CD4-positive, alpha-beta T cell treated with Interleukin-6 at 100 ng/mL for 8 hours (primary cell): ENCODE measurements at regions not wholly inside any gene's neighbourhood (a gene's known extent, or its start where the extent isn't known, plus 50 kb on each side); places are given as distances from the start of the nearest gene placed in this dataset.

Source experiments
- DNase-seq: peaks from one replicate; pipeline ENCODE4 v3.0.0-alpha.2; 2020; ENCODE audit warnings: mixed read lengths, low spot score

DNA sequence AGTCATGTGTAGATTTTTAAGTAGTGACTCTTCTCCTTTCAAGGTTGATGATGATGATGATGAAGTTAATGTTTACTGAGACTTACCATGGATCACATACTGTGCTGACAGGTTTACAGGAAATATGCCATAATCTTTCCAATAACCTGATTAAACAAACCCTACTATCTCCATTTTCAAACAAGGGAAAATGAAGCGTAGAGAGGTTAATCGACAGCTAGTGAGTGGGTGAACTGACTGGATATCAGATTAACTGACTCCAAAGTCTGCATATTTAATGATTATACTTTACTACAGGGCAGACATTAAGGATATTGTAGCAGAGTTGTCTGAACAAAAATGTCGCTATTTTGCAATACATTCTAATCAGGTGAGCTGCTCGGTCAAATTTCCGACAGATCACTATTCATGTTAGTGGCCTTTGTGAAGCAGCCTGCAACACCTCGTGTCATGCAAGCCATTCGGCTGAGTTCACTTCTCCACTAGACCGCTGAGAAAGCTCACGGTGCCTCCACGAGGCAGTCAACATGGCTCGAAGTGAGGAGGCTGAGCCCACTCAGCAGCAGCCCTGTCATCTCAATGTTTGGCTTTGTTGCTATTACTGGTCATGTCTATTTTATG is 264.2 kb downstream of the NFKBIZ start:
- DNase-seq, result no peak

DNA sequence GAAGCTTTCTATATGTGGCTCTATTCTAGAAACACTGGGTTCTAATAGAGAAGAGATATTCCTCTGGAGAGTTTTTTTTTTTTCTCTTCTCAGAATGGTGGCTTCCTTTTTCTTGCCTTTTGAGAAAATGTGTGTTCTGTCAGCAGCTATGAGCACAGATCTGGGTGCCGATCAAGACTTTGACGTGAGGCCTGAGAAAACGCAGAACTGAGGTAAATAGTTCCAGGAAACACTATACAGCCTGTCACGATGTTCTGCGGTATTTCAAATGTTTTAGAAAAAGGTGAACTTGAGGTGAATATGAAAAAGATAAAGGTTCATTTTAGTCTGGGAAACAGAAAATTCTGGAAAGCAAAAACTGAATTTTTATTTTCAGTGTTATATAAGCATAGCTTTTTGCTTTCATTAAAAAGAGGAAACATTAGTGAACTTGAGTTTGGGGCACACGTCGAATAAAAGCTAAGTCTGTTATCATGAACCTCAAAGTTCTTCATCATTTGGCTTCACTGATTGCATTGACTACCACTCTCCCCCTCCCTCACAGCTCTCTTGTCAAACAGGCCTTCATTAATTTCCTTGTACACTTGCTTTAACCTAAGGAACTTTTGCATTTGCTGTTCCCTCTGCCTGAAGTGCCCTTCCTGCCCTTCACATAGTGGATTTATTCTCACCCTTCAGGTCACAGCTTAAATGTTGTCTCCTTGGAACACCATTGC is 265.1 kb downstream of the NFKBIZ start:
- peak; percentile 68 for DNase-seq

DNA sequence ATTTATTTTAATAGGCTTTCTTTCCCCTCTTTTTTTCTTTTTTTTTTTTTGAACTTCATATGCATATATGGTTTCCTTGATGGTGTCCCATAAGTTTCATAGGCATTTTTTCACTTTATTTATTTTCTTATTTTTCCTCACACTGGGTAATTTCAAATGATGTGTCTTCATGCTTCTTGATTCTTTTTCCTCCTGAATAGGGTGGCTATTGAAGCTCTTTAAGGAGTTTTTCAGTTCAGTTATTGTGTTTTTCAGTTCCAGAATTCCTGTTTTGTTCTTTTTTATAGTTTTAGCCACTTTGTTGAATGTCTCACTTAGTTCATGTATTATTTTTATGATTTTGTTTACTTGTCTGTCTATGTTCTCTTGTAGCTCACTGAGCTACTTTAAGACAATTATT is 273.2 kb downstream of the NFKBIZ start:
- no peak for DNase-seq

DNA sequence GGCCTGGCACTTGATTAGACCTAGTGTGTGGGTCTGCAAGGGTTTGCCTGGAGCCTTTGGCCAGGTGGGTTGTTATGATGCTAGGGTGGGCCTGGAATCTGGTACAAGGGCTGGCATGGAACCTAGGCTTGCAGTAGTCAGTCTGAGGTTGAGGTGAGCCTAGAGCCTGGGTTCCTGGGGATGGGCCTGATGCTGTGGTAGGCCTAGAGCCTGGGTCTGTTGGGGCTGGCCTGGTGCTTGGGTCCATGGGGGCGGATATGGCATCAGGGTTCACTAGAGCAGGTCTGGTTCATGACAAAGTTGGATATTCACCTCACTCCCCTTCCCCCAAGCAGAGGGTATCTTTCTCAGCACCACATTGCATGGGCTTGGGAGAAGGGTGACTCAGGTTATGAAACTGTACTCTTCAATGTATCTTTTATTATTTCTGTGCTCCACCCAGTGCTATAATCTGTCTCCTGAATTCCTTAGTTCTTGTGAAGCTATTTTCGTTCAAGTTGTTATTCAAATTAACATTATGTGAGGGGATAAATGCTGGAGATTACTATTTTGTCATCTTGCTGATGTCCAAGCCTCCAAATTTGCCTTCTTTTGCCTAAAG is 274.4 kb downstream of the NFKBIZ start:
- DNase-seq, result no peak

DNA sequence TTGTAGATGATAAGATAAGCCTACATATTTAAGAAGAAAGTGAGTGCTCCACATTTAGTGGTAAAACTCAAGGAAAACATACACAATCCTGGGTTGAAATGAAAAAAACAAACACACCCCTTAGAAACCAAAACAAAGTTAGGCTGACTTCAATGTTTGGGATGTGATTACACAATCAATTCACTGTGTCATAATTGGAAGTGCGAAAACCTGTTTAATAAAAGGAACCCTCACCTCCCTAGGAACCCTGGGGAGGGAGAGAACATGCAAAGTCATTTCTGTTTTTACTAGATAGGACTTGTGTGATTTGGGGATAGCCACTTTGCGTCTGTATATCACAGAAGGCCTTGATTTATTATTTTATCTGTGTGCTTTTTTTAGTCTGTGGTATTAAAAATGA is 275.0 kb downstream of the NFKBIZ start:
- DNase-seq, result no peak

DNA sequence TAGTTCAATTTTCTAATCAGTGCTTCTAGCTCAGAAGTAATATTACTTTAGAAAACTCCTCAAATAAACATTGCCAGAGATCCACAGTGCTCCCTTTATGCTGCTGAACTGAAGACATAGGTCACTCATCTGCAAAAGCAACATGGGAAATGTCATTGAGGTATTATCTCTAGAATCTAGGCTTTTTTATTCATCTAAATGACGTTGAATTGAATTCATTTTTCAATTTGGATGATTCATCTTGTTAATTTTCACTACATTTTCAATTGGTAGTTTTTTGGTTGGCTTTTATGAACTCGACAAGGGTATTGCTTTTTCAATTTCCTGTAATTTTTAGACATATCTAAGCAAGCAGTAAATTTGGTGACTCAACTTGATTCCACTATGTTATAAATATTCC is 275.4 kb downstream of the NFKBIZ start:
- DNase-seq, result no peak

DNA sequence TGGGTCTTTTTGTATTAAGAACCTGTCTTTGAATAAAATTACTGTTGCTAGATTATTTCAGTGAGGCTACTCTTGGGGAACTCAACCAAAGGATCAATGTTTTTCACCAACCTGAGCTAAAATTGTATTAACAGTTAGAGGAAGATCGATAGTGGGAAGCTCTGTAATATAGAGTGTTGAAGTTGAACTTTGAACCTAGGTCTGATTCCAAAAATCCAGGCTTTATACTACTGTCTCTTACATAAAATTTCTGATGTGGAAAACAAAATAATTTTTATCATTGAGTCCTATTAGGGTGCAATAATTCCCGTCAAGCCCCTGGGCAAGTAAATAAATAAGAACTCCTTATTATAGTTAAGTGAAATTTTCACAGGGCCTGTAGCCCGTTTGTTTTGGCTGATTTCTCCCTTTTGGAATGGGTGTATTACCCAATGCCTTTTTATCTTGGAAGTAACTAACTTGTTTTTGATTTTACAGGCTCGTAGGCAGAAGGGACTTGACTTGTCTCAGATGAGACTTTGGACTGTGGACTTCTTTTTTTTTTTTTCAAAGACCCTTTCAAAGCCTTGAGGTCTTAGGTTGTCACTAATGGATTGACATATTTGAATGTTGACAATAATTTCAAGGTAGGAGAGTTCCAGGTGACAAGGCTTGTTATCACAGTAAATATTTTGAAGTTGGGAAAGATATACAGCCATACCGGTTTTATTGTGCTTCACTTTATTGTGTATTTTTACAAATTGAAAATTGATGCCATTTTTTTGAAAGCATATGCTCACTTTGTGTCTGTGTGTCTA is 276.1 kb downstream of the NFKBIZ start:
- no peak for DNase-seq

DNA sequence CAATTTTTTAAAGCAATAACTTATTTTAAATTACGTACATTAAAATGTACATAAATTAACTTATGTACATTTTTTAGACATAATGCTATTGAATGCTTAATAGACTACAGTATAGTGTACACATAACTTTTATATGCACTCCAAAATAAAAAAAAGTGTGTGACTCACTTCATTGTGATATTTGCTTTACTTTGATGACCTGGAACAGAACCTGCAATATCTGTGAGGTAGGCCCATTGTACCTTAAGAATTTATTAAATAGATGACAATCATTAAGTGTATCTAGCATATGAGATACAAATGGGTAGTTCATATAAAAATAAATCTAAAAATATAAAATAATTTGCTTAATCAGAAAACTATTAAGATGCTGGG is 276.7 kb downstream of the NFKBIZ start:
- DNase-seq, result no peak

DNA sequence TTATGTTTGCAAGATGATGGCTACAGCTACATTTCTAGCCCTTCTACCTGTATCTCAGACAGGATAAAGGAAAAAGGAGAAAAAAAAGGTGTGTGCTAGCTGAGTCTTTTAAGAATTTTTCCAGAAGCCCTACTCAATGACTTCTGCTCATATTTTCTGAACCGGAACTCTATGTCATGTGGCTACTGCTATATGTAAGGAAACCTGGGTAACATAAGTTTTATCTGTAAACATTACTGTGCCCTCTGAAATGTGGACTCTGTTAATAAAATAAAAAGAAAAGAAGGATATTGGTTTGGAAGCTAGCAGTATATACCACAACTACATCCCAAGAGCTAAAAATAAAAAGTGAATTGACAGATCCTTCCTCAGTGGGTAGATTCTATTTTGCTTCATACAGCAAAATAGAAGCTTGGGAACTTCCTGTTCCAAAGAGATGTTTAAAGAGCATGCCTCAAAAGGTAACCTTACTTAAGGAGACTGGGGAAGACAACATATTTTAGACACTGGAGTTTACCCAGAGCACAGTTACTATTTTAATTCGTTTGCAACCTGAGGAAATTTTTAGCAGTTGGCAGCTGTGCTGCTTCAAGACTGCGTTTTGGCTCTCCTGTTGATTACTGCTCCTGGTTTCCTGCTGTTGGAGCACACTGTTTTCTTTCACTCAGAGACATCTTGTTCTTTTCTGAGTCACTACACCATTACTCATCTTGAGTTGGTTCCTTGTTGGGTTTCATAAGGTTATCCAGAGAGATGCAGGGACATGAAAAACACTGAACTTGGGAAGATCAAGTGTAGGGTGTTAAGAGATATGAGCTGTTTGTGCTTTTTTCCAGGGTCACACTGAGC is 280.7 kb downstream of the NFKBIZ start:
- no peak for DNase-seq

DNA sequence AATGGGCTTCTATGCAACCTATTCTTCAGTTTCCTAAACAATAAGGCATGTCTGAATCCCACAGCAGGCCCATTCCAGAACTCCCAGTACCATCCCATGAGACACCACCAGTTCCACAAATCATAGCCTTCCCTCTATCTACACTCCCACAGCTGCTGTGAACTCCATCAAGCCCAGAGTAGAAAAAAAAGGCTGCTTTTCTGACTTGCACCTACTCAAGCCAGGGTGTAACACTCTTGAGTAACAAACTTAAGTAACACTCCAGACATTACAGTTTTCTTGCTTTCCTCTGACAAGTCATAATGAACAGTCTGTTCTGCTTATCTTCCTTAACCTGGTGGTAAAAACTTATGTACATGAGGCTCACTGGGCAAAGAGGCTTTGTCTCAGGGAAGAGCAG is 283.1 kb downstream of the NFKBIZ start:
- no peak for DNase-seq

DNA sequence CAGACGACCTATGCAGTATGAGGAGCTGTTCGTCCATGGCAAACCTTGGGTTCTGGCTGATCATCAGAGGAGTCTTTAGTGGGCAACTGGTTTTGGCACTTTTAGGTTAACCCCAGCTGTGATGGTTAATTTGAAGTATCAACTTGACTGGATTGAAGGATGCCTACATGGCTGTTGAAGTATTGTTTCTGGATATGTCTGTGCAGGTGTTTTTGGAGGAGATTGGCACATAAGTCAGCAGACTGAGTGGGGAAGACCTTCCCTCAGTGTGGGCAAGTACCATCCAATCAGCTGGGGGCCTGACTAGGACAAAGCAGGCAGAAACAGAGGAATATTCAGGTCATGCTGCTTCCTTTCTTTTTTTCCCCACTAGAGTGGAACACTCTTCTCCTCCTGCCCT is 284.1 kb downstream of the NFKBIZ start:
- no peak for DNase-seq

DNA sequence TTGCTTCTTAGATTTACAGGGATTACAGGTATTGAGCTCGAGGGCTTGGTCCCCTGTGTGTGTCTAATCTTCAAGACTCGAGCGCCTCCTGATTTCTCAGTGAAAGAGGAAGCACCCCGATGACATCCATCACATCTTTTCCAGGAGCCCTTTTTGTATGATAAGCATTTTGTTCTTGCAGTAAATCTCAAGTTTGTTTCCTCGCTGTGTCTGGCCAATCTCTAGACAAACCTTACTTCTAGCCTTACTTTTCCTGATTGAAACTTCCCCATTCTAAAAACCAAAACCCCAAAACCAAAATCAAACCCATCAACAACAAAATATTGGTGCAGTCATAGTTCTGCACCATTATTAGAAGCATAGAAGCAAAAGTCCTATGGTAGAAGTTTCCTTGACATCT is 286.0 kb downstream of the NFKBIZ start:
- no peak for DNase-seq

DNA sequence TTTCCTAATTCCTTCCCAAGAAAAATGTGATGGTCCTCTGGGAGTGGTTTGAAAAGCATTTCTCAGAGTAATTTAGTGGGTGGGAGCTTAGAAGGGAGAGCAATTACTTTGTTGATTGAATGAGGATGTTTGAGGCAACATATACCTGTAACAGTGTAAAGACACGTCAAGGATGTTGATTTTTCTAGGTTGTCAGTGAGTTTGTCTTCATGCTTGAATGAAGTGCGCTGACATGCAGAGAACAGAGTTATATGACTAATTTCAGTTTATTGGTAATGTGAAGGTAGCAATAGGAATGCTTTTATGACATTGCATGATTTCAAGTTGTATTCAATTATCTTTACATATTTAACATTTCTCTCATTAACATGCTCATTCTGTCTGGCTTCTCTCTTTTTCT is 286.9 kb downstream of the NFKBIZ start:
- DNase-seq, result no peak

DNA sequence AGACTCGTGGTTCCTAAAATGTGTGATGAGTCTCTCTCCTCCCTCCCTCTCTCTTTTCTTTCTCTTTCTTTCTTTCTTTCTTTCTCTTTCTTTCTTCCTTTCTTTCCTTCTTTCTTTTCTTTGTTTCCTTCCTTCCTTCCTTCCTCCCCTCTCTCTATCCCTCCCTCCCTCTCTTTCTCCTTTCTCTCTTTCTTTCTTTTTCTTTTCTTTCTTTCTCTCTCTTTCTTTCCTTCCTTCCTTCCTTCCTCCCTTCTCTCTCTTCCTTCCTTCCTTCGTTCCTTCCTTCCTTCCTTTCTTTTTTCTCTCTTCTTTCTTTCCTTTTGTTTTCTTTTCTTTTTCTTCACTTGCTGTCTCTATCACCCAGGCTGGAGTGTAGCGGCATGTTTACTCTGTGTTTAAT is 290.8 kb downstream of the NFKBIZ start:
- no peak for DNase-seq

DNA sequence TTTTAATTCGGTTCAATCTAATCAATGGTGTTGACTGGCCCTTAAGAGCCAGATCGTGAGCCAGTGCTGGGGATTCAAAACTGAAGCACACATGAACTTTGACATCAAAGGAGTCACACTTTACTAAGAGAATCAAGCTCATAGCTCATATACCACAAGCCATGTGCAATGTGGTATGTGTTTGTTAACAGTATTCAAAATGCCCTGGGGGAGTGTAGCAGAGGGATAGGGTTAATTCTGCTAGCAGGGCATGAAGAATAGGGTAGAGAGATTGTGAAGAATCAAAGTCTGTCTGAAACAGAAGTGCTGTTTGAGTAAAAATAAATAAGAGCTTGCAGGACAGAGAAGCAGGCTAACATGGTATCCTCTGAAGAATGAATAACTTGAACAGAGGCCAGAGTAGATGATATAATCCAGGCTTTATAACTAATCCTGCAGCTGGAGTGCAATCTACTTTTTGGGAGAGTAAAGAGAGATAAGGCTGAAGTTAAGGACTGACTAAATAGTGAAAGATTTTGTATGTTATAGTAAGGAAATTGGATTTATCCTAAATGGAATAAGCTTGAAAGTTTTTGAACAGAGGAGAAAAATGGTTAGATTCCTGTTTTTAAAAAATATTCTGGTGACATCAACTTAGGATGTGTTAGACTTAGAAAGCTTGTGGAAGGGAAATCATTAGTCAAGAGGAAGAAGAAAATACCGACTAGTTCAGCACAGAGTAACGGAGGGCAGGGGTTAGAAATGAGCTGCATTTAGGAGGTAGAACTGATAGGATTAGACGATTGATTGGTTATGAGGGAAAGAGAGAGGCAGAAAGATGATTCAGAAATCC is 292.0 kb downstream of the NFKBIZ start:
- no peak for DNase-seq

DNA sequence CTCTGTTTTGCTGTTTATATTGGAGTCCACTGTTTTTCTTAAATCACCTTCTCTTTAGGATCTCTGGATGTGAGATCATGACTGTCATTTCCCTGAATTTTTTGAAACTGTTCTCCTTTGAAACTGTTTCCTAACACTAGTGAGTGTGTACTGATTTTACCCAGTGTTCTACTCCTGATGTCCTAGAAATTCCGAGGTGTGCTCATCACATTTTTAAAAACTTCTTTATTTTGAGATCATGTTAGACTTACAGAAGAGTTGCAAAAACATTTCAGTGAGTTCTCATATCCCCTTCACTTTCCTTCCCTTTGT is 292.6 kb downstream of the NFKBIZ start:
- DNase-seq, result no peak

DNA sequence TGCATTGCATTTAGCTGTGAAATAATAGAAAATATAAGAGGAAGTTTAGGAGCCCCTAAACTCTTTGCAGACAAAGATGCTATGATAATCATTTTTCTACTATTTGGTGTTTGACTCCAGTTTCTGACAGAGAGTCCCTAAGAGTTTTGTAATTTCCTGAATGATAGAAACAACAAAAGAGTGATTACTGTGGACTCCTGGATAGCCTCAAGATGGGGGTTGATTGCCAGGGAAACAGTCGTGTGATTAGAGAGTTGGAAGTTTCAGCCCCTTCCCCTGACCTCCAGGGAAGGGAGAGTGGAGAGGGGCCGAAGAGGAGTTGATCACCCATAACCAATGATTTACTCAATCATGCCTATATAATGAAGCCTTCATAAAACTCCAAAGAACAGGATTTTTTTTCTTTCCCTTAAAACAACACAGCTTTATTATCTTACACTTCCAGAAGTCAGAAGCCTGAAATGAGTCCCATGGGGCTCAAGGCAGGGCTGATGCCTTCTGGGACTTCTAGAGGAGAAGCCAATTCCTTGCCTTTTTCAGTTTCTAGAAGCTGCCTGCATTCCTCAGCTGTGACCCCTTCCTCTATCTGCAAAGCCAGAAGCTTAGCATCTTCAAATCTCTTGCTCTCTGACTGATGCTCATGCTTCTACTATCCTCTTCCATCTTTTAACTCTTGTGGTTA is 292.3 kb upstream of the ZPLD1 start:
- DNase-seq, result no peak

DNA sequence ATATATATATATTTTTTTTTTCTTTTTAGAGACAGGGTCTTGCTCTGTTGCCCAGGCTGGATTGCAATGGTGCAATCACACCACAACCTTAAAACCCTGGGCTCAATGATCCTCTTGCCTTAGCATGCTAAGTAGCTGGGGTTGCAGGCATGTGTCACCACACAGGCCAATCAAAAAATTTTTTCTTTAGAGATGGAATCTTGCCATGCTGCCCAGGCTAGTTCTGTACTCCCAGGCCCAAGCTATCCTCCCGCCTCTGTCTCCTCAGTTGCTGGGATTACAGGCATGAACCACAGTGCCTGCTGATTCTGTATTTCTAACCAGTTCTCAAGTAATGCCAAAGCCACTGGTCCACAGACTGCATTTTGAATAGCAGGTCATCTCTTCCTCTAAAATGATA is 291.3 kb upstream of the ZPLD1 start:
- DNase-seq, result no peak

DNA sequence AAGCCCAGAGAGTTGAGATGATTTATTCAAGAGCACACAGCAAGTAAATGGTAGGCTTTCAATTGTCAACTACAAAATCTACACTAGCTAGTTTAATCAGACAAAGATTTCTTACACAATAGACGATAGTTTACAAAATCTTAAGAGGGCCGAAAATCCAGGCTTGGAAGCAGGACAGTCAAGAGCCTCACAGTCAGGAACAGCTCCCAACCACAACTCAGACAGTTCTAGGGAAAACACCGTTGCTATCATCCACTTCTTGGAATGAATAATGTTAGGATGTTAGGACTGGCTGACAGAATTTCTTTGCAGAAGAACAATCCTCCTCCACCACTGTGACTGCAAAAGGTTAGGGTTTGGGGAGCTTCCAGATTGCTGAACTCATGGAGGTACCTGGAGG is 290.8 kb upstream of the ZPLD1 start:
- DNase-seq, result no peak

DNA sequence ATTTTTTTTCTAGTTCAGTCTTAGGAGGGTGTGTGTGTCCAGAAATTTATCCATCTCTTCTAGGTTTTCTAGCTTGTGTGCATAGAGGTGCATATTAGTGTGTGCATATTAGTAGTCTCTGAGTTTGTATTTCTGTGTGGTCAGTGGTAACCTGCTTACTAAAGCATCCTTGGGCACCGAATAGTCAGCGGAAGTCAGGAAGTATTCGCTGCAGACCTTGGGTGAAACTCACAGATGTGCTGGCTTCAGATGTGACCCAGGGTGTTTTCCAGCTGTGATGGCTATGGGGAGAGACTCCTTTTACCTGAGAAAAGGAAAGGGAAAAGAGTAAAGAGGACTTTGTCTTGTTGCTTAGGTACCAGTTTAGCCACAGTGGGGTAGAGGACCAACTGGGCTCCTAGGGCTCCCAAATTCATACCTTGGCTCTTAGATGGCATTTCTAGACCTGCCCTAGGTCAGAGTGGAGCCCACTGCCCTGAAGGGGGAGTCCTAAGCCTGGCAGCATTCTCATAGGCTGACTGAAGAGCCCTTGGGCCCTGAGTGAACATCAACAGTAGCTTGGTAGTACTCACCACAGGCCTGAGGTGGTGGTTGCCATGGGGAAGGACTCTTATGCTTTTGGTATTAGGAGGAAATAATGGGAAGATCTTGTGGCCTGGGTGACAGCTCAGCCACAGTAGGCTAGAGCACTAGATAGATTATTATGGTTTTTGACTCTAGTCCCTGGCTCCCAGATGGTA is 286.0 kb upstream of the ZPLD1 start:
- DNase-seq, result no peak
